GM19035 (cell line): ENCODE measurements at regions not wholly inside any gene's neighbourhood (a gene's known extent, or its start where the extent isn't known, plus 50 kb on each side); places are given as distances from the start of the nearest gene placed in this dataset.
"Not testable (repeated sequence)": the region's sequence is repeated elsewhere in the genome, so short reads cannot be mapped to it uniquely, and the experiment has no call there.

Source experiments
- ATAC-seq: cut with Tn5 transposase; IDR thresholded peaks from one replicate; pipeline ENCODE4 v1.9.1; 2021; ENCODE audit not compliant: unreplicated experiment

DNA sequence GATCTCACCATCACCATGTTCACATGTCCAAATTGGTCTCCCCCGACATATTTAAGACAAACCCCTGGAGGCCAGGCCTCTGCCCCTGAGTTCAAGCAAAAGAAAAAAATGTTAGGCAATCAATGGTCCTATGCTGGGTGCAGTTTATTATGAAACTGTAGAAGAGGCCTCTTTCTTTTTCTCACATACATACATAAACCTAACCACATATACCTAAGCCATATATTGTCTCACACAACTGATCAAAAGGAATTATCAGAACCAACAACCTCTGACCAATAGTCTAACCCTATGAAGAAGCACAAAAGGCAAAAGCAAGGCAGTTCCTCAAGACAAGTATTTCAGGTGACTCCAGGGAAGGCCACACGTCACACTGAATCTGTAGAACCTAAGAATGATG, 49.9 kb downstream of the ILRUN start:
- no peak for ATAC-seq

DNA sequence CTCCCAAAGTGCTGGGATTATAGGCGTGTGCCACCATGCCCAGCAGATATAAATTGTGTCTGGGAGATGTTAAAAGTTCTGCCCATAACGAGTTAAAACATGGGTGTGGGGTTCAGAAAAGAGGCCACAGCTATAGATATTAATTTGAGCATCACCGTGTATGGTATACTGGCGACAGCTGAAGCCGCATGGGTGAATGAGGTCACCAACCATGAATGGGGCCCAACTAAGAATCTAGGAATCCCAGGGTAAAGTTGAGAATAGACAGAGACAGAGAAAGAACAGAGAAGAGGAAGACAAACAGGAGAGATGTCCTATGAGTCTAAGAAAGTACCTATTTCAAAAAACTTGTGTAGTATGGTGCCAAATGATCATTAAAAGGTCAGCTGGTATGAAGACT, 50.9 kb downstream of the ILRUN start:
- no peak for ATAC-seq

DNA sequence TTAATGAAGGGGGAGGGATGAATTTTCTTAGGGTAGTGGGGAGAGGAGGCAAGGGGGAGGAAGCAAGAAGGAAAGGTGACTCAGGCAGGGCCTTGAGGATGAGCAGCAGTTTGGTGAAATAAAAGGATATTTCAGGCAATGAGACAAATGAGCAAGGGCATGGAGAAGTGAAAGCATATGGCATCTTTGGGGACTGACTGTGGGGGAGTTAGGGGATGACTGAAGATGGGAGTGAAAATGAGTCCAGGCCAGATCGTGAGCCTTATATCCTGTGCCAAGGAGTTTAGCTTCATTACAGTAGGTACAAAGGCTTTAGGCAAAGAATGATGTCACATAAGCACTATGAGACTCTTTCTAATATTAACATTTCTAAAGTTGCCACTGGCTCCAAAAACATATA, 51.9 kb downstream of the ILRUN start:
- no peak for ATAC-seq

DNA sequence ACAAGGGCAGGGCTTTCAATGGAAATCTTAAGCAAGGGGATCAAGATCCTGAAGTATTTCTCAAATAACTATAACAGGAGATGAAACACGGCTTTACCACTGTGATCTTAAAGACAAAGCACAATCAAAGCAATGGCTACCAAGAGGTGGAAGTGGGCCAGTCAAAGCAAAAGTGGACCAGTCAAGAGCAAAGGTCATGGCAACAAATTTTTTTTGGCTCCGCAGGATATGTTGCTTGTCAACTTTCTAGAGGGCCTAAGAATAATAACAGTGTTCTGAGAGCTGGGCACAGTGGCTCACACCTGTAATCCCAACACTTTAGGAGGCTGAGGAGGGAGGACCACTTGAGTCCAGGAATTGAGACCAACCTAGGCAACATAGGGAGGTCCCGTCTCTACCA, 54.1 kb downstream of the ILRUN start:
- ATAC-seq, result no peak

DNA sequence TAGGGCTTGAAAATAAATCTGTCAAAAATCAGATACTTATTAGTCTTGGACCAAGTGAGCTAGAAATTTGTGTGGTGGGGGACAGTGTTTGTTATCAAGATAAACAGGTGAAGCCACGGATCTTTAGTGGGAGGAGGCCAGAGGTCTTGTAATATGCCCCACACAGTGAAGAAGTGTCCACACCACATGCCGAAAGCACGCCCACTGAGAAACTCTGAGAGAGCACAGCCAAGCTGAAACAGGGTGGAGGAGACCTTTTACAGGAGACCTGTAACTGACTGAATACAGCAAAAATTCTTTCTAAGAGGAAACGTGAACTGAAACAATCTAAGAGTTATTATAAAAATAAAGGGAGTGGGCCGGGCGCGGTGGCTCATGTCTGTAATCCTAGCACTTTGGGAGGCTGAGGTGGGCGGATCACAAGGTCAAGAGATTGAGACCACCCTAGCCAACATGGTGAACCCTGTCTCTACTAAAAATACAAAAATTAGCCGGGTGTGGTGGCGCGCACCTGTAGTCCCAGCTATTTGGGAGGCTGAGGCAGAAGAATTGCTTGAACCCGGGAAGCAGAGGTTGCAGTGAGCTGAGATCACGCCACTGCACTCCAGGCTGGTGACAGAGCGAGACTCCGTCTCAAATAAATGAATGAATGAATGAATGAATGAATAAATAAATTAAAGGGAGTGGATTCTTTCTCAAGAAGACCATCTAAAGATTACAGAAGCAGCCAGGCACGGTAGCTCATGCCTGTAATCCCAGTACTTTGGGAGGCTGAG, 56.3 kb downstream of the ILRUN start:
- ATAC-seq, result not testable (repeated sequence)

DNA sequence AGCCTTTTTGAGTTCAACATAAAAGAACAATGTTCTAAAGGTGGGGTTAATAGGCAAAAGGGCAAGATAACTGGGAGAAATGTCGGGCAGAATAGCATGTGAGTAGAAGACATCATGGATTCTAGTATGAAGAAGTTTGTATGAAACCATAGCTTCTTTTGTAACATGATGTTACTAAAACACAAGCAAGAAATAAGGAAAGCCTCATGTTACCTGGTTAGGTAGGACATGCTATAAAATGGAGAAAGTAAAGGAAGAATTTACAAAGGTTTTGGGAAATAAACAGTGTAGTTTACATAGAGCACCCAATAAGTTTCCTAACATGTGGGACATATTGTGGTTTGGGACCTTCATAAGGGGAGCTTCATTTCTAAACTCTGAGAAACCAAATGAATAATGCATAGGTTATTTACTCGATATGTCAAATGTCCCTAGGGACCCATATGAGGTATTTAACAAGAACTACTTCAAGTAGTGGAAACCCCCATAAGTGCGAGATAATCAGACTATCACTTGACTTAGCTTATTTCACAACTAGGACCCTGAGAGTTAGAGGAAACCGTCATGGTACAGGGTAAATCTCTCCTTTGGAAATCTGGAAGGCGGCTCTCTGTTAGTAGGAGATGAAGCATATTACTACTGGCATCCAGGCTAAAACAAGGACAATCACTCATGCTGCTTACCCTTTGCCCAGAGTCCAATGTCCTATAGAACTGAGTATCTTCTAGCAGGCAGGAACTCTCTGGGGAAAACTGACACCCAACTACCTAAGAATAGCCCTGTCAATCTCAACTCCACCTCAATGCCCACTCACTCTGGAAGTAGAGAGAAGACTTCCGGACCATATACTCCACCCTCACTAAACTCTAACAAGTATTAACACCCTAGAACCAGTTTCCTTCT, 57.5 kb downstream of the ILRUN start:
- ATAC-seq, result peak; percentile 69

DNA sequence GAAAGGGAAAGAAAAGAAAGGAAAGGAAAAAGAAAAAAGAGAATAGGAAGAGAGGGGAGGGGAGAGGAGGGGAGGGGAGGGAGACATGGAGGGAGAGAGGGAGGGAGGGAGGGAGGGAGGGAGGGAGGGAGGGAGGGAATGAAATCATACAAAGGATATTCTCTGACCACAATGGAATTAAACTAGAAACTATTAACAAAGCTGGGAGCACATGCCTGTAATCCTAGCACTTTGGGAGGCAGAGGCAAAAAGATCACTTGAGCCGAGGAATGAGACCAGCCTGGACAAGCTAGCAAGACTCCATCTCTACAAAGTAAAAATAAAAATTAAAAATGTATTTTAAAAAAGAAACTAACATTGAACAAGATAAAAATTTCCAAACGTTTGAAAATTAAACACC, 62.8 kb downstream of the ILRUN start:
- no peak for ATAC-seq

DNA sequence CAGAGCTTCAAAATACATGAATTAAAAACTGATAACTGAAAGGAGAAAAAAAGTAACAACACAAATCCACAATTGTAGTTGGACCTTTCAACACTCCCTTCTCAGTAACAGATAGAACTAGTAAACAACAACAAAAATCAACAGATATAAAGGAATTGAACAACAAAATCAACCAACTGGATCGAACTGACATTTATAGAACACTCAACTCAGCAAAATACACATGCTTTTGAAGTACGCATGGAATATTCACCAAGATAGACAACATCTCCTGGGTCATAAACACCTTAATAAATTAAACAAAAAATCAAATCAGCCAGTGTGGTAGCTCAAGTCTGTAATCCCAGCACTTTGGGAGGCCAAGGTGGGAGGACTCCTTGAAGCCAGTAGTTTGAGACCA, 63.3 kb downstream of the ILRUN start:
- ATAC-seq, result no peak

DNA sequence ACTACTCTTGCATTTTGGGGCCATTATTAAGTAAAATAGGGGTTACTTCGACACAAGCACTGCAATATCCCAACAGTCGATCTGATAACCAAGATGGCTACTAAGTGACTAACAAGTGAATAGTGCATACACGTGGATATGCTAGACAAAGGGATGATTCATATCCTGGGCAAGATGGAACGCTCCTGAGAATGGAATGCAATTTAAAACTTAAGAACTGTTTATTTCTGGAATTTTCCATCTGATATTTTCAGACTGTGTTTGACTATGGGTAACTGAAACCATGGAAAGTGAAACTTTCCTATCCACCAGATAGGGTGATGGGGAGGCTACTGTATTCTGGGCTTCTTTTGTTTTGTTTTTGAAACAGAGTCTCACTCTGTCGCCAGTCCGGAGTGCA, 66.5 kb downstream of the ILRUN start:
- no peak for ATAC-seq

DNA sequence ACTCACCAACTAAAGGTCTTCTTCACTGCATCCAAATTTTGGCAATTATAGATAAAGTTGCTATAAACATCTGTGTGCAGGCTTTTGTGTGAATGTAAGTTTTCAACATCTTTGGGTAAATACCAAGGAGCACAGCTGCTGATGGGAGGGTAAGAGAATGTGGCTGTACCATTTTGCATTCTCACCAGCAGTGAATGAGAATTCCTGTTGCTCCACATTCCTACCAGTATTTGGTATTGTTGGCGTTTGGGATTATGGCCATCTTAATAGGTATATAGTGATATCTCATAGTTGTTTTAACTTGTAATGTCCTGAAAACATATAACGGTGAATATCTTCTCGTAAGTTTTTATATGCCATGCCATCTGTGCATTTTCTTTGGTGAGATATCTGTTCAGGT, 69.3 kb downstream of the ILRUN start:
- ATAC-seq, result no peak

DNA sequence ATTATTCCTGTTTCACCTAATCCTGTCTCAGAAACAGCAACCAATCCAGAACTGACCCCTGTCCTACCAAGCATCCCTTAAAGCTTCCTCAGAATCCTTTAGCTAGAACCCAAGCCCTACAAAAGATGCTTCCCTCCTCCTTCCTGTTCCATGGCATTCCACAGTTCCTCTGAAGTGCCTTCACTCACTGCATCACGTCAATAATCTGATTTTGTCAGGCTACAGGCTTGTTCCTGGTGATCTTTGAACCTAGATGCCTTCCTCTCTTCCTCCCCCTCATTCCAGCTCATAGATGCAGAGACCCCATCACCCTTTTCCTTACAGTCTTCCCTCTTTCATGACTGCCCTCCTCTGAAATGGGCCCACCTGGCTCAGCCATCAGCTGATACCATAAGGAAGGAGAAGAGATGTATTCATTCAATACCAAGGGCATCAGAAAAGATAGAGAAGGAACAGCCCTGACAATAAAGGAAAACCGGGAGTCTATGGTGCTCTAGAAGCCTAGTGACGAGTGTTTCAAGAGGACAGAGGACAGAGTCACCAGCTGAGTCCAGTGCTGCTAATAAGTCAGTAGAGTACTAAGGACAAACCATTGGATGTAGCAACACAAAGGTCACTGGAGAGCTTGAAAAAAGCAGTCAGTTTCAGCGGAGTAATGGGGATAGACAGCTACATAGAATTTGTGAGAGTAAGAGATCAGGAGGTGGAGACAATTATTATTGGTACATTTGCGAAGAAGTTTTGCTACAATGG, 62.5 kb upstream of the SPDEF start:
- ATAC-seq, result no peak

DNA sequence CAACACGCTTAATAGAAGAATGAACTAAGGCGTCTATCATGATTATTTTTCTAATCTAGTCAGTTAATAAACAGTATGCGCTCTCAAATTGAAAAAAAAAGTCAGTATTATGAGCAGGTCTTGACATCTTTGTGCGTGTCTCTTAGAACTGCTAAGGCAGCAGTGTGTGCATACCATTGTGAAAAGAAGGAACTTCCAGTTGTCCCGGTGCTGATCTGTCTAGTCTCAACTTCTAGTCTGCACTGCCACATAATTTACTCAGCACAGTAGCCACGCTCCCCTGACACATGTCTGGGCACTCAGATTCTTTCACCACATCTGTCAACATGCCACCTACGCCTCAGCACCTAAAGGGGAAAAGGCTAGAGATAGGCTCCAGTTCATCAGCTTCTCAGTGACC, 61.1 kb upstream of the SPDEF start:
- ATAC-seq, result no peak

DNA sequence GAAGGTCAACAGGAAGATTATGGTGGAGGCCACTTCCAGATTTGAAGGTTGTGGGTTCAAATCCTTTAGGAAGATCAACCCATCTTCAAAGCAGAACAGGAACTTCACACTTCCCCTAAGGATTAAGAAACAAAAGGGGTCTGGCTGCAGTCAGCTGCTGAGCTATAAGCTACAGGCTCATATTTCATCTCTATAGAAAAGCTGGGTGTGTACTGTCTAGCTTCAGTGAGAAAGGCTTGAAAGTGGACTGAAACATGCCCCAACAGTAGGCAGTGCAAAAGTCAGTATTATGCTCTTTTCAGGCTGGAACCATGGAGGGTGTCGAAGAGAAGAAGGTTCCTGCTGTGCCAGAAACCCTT, 60.1 kb upstream of the SPDEF start:
- ATAC-seq, result no peak

DNA sequence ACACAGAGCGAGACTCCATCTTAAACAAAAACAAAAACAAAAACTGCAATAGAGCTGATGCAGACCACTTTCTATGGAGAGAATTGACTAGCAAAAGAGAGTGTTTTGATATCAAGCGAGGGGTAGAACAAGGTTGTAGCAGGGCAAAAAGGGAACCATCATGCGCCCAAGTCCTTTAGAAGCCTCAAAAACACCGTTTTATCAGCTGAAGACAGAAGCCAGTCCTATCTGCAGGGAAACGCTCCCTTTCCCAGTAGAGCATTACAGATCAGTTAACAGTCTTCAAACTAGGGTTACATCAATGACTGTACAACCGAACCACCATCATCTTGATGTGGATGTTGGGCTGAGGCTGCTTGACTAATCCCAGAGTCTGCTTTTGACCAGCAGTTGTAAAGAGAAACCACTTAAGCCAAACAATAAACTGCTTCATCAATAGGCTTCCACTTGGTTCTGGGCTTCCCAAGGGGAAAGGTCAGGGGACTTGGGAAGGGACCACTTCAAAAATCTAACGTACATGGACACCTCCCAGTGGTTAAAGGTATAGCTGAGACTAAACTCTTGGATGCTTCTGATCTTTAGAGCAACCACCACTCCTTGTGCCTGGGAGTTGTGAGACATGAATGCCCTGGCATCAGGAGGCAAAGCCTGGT, 59.6 kb upstream of the SPDEF start:
- ATAC-seq, result no peak

DNA sequence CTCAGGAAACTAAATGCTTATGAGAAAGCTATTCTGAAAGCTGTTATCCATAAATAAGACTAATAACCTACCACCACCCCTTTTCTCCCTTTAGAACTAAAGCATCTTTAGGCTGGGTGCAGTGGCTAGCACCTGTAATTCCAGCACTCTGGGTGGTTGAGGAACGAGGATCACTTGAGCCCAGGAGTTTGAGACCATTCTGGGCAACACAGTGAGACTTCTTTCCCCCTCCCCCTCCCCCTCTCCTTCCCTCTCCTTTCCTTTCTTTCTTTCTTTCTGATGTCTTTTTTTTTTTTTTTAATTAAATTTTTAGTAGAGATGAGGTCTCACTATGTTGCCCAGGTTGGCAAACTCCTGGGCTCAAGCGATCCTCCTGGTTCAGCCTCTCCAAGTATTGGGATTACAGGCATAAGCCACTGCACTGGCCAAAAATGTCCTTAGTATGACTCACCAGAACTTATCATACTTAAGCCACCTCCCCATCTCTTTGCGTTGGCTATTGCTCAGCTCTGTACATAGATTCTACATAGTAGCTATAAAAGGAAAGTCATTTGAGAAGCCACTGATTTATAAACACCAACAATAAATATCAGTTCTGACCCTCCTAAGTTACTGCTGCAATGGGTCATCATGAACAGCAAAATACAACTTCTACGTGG, 54.8 kb upstream of the SPDEF start:
- ATAC-seq, result no peak

DNA sequence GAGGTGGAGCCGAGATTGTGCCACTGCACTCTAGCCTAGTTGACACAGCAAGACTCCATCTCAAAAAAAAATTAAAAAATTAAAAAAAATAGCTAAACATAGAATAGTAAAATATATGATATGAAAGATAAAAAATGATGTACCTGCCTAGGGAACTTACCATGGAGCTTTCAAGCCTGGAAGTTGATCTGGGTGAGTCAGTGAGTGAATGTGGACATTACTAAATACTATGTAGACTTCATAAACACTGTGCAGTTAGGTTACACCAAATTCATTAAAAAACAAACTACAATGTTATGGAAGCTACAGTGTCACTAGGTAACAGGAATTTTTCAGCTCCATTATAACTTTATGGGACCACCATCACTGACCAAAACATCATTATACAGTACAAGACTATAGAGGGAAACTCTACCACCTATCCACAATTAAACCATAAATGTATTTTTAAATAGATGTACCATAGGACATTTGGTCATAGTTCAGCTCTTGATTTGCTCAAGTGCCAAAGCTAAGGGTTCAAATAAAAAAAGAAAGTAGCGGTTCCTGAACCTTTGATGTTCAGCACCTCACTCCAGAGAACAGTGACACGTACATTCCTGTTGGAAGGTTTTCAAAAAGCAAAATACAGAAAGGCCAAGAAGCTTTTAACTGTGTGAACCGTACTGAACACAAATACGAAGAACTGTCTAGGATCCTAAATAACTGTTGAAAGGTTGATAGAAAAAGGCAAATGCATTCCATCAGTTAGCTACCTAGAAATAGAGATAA, 52.4 kb upstream of the SPDEF start:
- no peak for ATAC-seq

DNA sequence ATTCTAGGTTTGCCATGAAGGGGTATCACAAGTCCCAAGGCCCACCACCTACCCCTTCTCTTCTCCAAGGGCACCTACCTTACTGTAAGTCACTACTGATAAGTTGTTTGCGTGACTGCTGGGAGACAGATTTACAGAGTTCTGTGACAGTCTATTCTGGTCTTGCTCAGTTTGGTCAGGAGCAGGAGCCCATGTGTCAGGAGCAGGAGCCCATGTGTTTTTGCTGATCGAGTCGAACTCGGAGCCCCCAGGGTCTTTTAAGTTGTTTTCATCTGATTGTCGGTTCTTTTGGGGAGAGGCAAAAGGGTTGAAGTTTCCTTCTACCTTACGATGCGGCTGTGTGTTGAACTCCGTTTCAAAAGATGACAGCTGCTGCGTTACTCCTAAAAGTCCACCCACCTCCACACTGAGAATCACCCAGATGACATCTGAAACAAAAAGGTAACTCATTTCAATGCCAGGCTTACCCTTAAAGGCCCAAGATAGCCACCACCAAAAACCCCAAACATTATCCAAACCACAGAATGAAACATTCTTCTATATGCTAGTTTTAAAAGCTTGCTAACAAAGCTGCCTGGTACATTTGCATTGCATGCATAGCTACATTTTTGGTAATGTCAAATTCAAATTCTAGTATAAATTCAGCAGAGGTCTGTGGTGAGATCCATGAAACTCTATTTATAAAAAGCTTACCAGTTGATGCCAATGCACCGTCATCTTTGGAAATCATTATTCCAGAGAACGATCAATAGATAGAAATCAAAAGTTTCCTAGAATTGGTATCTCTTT, 50.5 kb upstream of the SPDEF start:
- no peak for ATAC-seq
